ENCODE measurements at regions not wholly inside any gene's neighbourhood (a gene's known extent, or its start where the extent isn't known, plus 50 kb on each side); places are given as distances from the start of the nearest gene placed in this dataset.
"Not testable (repeated sequence)": the region's sequence is repeated elsewhere in the genome, so short reads cannot be mapped to it uniquely, and the experiment has no call there.

GRCh38 chr13:56338421-56338820, 802.3 kb upstream of the PRR20A start:
- FAIRE-seq, result no peak

GRCh38 chr13:56347014-56347413, 793.7 kb upstream of the PRR20A start:
- no peak for FAIRE-seq

- no peak for FAIRE-seq
Measured at GRCh38 chr13:56349866-56350265, 790.9 kb upstream of the PRR20A start.

- FAIRE-seq, result no peak
Measured at GRCh38 chr13:56351041-56351440, 789.7 kb upstream of the PRR20A start.

GRCh38 chr13:56352361-56352760, 788.4 kb upstream of the PRR20A start:
- FAIRE-seq, result no peak

- no peak for FAIRE-seq
Measured at GRCh38 chr13:56352901-56353300, 787.8 kb upstream of the PRR20A start.

GRCh38 chr13:56356690-56357089, 784.0 kb upstream of the PRR20A start:
- FAIRE-seq, result no peak

GRCh38 chr13:56378566-56378965, 762.2 kb upstream of the PRR20A start:
- FAIRE-seq, result no peak

GRCh38 chr13:56393549-56393948, 747.2 kb upstream of the PRR20A start:
- FAIRE-seq, result no peak

- no peak for FAIRE-seq
Measured at GRCh38 chr13:56396318-56396717, 744.4 kb upstream of the PRR20A start.

- no peak for FAIRE-seq
Measured at GRCh38 chr13:56400774-56401173, 739.9 kb upstream of the PRR20A start.

- no peak for FAIRE-seq
Measured at GRCh38 chr13:56412856-56413255, 727.9 kb upstream of the PRR20A start.

- no peak for FAIRE-seq
Measured at GRCh38 chr13:56424246-56424645, 716.5 kb upstream of the PRR20A start.

- FAIRE-seq, result no peak
Measured at GRCh38 chr13:56457535-56458190, 683.1 kb upstream of the PRR20A start.

GRCh38 chr13:56459286-56459685, 681.4 kb upstream of the PRR20A start:
- FAIRE-seq, result no peak

- no peak for FAIRE-seq
Measured at GRCh38 chr13:56501750-56502149, 639.0 kb upstream of the PRR20A start.

- FAIRE-seq, result no peak
Measured at GRCh38 chr13:56510836-56511235, 629.9 kb upstream of the PRR20A start.

GRCh38 chr13:56512336-56512735, 628.4 kb upstream of the PRR20A start:
- not testable (repeated sequence) for FAIRE-seq

GRCh38 chr13:56515441-56515840, 625.3 kb upstream of the PRR20A start:
- no peak for FAIRE-seq

- FAIRE-seq, result no peak
Measured at GRCh38 chr13:56528040-56528790, 612.5 kb upstream of the PRR20A start.

GRCh38 chr13:56530096-56530495, 610.6 kb upstream of the PRR20A start:
- FAIRE-seq, result no peak

GRCh38 chr13:56547921-56548320, 592.8 kb upstream of the PRR20A start:
- not testable (repeated sequence) for FAIRE-seq

GRCh38 chr13:56558698-56559320, 581.9 kb upstream of the PRR20A start:
- no peak for FAIRE-seq

- peak; percentile 77 for FAIRE-seq
Measured at GRCh38 chr13:56561327-56561726, 579.4 kb upstream of the PRR20A start.

Data from TTC549 (cell line).